ENCODE measurements at regions not wholly inside any gene's neighbourhood (a gene's known extent, or its start where the extent isn't known, plus 50 kb on each side); places are given as distances from the start of the nearest gene placed in this dataset.

GRCh38 chr3:127413871-127414270 is 126.0 kb upstream of the PRR20G start:
- TF ChIP-seq CTCF (IDR thresholded peaks at IDR 0.05; ENCODE audit: poor library complexity, severe bottlenecking) (no peak), EZH2 (IDR thresholded peaks at IDR 0.05; ENCODE audit: borderline replicate concordance, insufficient read depth, low read length, poor library complexity, severe bottlenecking) (no peak), EP300 (conservative IDR thresholded peaks at IDR 0.05; ENCODE audit: poor library complexity, severe bottlenecking) (no peak), SMC3 (conservative IDR thresholded peaks at IDR 0.05; ENCODE audit: poor library complexity) (no peak), POLR2AphosphoS5 (IDR thresholded peaks at IDR 0.05) (no peak)

Measured in neural cell (in vitro differentiated cells).